ENCODE measurements at regions not wholly inside any gene's neighbourhood (a gene's known extent, or its start where the extent isn't known, plus 50 kb on each side); places are given as distances from the start of the nearest gene placed in this dataset.

- no peaks in the 10 kb centered on the region for H3K36me3 ChIP-seq (ENCODE audit: control insufficient read depth, insufficient read depth, low read length)
- peak overlapping the region; percentile 47 for H3K27ac ChIP-seq
- peak overlapping the region; percentile 54 for H2AFZ ChIP-seq
- no peak overlapping the region for H3K4me3 ChIP-seq (ENCODE audit: low read depth, low read length)
- no peak for TF ChIP-seq CTCF (IDR thresholded peaks at IDR 0.05)
- no peaks in the 10 kb centered on the region for H3K27me3 ChIP-seq (ENCODE audit: control insufficient read depth, insufficient read depth, low read length)
- H3K4me1 ChIP-seq = peaks cover 17% of the 10 kb centered on the region
- H3K79me2 ChIP-seq = no peaks in the 10 kb centered on the region
- H3K4me2 ChIP-seq (ENCODE audit: low read length) = no peak overlapping the region
- H3K9me3 ChIP-seq (ENCODE audit: control insufficient read depth, low read length) = no peaks in the 10 kb centered on the region
- no peak overlapping the region for H3K9ac ChIP-seq
Measured at GRCh38 chr14:22513066-22513812, 75.8 kb downstream of the DAD1 start.

GRCh38 chr14:22512106-22512814 lies 76.8 kb downstream of the DAD1 start:
- H3K27ac ChIP-seq = peak overlapping the region; percentile 47
- no peak overlapping the region for H3K9ac ChIP-seq
- H3K9me3 ChIP-seq (ENCODE audit: control insufficient read depth, low read length) = no peaks in the 10 kb centered on the region
- peak overlapping the region; percentile 43 for H2AFZ ChIP-seq
- H3K4me3 ChIP-seq (ENCODE audit: low read depth, low read length) = no peak overlapping the region
- H3K27me3 ChIP-seq (ENCODE audit: control insufficient read depth, insufficient read depth, low read length) = no peaks in the 10 kb centered on the region
- H3K4me2 ChIP-seq (ENCODE audit: low read length) = peak overlapping the region; percentile 25
- peaks cover 17% of the 10 kb centered on the region for H3K4me1 ChIP-seq
- TF ChIP-seq CTCF (IDR thresholded peaks at IDR 0.05) = no peak
- no peaks in the 10 kb centered on the region for H3K36me3 ChIP-seq (ENCODE audit: control insufficient read depth, insufficient read depth, low read length)
- no peaks in the 10 kb centered on the region for H3K79me2 ChIP-seq

- Histone ChIP-seq H3K27ac (no peak overlapping the region), H3K9ac (no peak overlapping the region)
Measured at GRCh38 chr14:22510527-22511110, 78.4 kb downstream of the DAD1 start.

GRCh38 chr14:22509751-22510300 lies 79.2 kb downstream of the DAD1 start:
- Histone ChIP-seq H3K9me3 (ENCODE audit: control insufficient read depth, low read length) (no peaks in the 10 kb centered on the region), H3K4me3 (ENCODE audit: low read depth, low read length) (no peak overlapping the region), H3K27me3 (ENCODE audit: control insufficient read depth, insufficient read depth, low read length) (no peaks in the 10 kb centered on the region), H3K79me2 (no peaks in the 10 kb centered on the region), H2AFZ (no peak overlapping the region), H3K4me1 (peaks cover 17% of the 10 kb centered on the region), H3K36me3 (ENCODE audit: control insufficient read depth, insufficient read depth, low read length) (no peaks in the 10 kb centered on the region), H3K27ac (no peak overlapping the region), H3K9ac (no peak overlapping the region), H3K4me2 (ENCODE audit: low read length) (no peak overlapping the region)
- TF ChIP-seq CTCF (IDR thresholded peaks at IDR 0.05) = no peak

More at GRCh38 chr14:22510527-22511110, 78.4 kb downstream of the DAD1 start:
- H3K4me1 ChIP-seq = peaks cover 17% of the 10 kb centered on the region
- H2AFZ ChIP-seq = no peak overlapping the region
- TF ChIP-seq CTCF (IDR thresholded peaks at IDR 0.05) = no peak
- no peaks in the 10 kb centered on the region for H3K27me3 ChIP-seq (ENCODE audit: control insufficient read depth, insufficient read depth, low read length)
- H3K79me2 ChIP-seq = no peaks in the 10 kb centered on the region
- H3K4me2 ChIP-seq (ENCODE audit: low read length) = no peak overlapping the region
- no peaks in the 10 kb centered on the region for H3K9me3 ChIP-seq (ENCODE audit: control insufficient read depth, low read length)
- H3K36me3 ChIP-seq (ENCODE audit: control insufficient read depth, insufficient read depth, low read length) = no peaks in the 10 kb centered on the region
- H3K4me3 ChIP-seq (ENCODE audit: low read depth, low read length) = no peak overlapping the region
